HepG2 (cell line): ENCODE measurements at regions not wholly inside any gene's neighbourhood (a gene's known extent, or its start where the extent isn't known, plus 50 kb on each side); places are given as distances from the start of the nearest gene placed in this dataset.

Experiments
- GTF2F1 ChIP-seq: fragments of 150-350 bp; IDR thresholded peaks from 2 replicates; pipeline ENCODE4 v1.6.1; 2014; ENCODE audit warnings: low read length
- MTA1 ChIP-seq: sonication (generic); formaldehyde crosslinking; IDR thresholded peaks from 2 replicates; pipeline ENCODE4 v1.4.0; 2020; ENCODE audit warnings: missing genetic modification reagents, mild to moderate bottlenecking, borderline replicate concordance
- POLR2A ChIP-seq, 2 experiments: IDR thresholded peaks; 2 replicates each; pipeline ENCODE4 v1.6.1; 2011; ENCODE audit warnings: low read depth in 2 of 2, low read length in 2 of 2, mild to moderate bottlenecking in 1 of 2, moderate library complexity in 1 of 2; ENCODE audit not compliant: insufficient read depth in 1 of 2
- PREB ChIP-seq: sonication (generic); formaldehyde crosslinking; IDR thresholded peaks from 2 replicates; pipeline ENCODE4 v1.4.0; 2020; ENCODE audit warnings: missing genetic modification reagents
- RXRA ChIP-seq: sonication (generic); formaldehyde crosslinking; IDR thresholded peaks from 2 replicates; pipeline ENCODE4 v1.5.1; 2020; ENCODE audit warnings: missing genetic modification reagents
- SCMH1 ChIP-seq: sonication (generic); formaldehyde crosslinking; IDR thresholded peaks from 2 replicates; pipeline ENCODE4 v1.9.0; 2021; ENCODE audit warnings: missing genetic modification reagents, mild to moderate bottlenecking, borderline replicate concordance
- ZNF256 ChIP-seq: sonication (generic); formaldehyde crosslinking; conservative IDR thresholded peaks from 2 replicates; pipeline ENCODE4 v1.4.0; 2020; ENCODE audit warnings: missing genetic modification reagents
- TF ChIP-seq, protein P1 (sequence below): sonication (generic); formaldehyde crosslinking; IDR thresholded peaks from 2 replicates; pipeline ENCODE4 v1.5.0; 2020; ENCODE audit warnings: mild to moderate bottlenecking, missing genetic modification reagents, moderate library complexity

DNA sequence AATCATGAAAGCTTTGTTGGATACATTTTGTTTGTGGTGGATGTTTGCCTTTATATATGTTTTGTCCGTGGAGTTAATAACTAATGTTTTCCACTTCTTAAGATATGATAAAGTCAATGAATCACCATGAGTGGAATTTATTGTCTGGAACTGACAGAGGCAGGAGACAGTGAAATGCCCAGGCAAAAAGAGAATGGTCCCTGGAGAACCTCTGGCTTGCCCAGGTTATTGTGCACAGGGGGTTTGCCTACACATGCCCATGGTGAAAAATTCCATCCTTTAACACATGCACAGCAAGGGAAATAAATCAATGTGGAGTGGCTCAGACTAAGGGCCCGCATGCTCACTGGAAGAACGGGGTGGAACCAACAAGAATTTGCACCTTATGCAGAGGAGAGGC lies 964.3 kb upstream of the GRIA3 start:
- TF ChIP-seq MTA1 (CRISPR knock-in tag) = no peak
- TF ChIP-seq POLR2A (IDR thresholded peaks at IDR 0.05; ENCODE audit: insufficient read depth in 1 of 2, low read depth in 2 of 2, low read length in 2 of 2) = no peak
- no peak for TF ChIP-seq ZNF256 (CRISPR knock-in tag)
- no peak for TF ChIP-seq PREB (CRISPR knock-in tag)
- no peak for TF ChIP-seq GTF2F1
- no peak for TF ChIP-seq SCMH1 (CRISPR knock-in tag)
- no peak for TF ChIP-seq RXRA (CRISPR knock-in tag)
- TF ChIP-seq, protein P1, sequence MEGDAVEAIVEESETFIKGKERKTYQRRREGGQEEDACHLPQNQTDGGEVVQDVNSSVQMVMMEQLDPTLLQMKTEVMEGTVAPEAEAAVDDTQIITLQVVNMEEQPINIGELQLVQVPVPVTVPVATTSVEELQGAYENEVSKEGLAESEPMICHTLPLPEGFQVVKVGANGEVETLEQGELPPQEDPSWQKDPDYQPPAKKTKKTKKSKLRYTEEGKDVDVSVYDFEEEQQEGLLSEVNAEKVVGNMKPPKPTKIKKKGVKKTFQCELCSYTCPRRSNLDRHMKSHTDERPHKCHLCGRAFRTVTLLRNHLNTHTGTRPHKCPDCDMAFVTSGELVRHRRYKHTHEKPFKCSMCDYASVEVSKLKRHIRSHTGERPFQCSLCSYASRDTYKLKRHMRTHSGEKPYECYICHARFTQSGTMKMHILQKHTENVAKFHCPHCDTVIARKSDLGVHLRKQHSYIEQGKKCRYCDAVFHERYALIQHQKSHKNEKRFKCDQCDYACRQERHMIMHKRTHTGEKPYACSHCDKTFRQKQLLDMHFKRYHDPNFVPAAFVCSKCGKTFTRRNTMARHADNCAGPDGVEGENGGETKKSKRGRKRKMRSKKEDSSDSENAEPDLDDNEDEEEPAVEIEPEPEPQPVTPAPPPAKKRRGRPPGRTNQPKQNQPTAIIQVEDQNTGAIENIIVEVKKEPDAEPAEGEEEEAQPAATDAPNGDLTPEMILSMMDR (CRISPR knock-in tag) = no peak
